Vagina (tissue), 2 donors: ENCODE measurements at regions not wholly inside any gene's neighbourhood (a gene's known extent, or its start where the extent isn't known, plus 50 kb on each side); places are given as distances from the start of the nearest gene placed in this dataset.

Source experiments
- POLR2A ChIP-seq, 2 donors: fragments of 450-650 bp; IDR thresholded peaks; one replicate each; pipeline ENCODE4 v1.6.1; 2017; ENCODE audit warnings: antibody characterized with exemption in 2 of 2, mild to moderate bottlenecking in 2 of 2, moderate library complexity in 2 of 2
- POLR2AphosphoS5 ChIP-seq, 2 donors: sonication (generic); formaldehyde crosslinking; IDR thresholded peaks; one replicate each; pipeline ENCODE4 v1.9.0; 2017; ENCODE audit warnings: antibody characterized with exemption in 2 of 2, mild to moderate bottlenecking in 2 of 2, low read depth in 1 of 2; ENCODE audit not compliant: insufficient read depth in 1 of 2
- TF ChIP-seq, protein P1 (sequence below), 3 experiments: fragments of 450-650 bp in 2 of 3; fragments of 200-600 bp in 1 of 3; sonication (generic) in 1 of 3; IDR thresholded peaks; one replicate each; pipeline ENCODE4 v1.5.1; 2017 to 2019; ENCODE audit warnings: antibody characterized with exemption in 3 of 3, mild to moderate bottlenecking in 2 of 3, moderate library complexity in 2 of 3

DNA sequence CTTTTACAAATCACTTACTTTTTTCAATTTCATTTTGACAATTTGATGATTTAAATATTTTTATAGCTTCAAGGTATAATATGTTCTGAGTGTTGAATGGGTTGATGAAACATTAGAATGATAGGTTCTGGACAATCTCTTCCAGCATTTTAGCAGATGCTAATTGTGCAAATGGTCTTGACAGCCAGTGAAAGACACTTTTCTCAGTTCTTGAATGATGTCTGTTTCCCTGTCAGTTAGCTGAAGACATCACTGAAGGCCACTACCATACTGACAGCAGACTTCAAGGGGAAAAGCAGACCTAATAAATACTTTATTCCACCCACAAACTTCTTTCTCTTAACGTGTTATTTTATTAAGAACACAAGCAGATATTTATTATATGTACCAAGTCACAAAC, 498.6 kb downstream of the GRXCR1 start:
- TF ChIP-seq, protein P1, sequence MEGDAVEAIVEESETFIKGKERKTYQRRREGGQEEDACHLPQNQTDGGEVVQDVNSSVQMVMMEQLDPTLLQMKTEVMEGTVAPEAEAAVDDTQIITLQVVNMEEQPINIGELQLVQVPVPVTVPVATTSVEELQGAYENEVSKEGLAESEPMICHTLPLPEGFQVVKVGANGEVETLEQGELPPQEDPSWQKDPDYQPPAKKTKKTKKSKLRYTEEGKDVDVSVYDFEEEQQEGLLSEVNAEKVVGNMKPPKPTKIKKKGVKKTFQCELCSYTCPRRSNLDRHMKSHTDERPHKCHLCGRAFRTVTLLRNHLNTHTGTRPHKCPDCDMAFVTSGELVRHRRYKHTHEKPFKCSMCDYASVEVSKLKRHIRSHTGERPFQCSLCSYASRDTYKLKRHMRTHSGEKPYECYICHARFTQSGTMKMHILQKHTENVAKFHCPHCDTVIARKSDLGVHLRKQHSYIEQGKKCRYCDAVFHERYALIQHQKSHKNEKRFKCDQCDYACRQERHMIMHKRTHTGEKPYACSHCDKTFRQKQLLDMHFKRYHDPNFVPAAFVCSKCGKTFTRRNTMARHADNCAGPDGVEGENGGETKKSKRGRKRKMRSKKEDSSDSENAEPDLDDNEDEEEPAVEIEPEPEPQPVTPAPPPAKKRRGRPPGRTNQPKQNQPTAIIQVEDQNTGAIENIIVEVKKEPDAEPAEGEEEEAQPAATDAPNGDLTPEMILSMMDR (IDR thresholded peaks at IDR 0.05) = no peak
- TF ChIP-seq POLR2AphosphoS5 (IDR thresholded peaks at IDR 0.05; ENCODE audit: insufficient read depth in 1 of 2, low read depth in 1 of 2) = no peak
- no peak for TF ChIP-seq POLR2A (IDR thresholded peaks at IDR 0.05)
